AG09319 (cell line): ENCODE measurements at regions not wholly inside any gene's neighbourhood (a gene's known extent, or its start where the extent isn't known, plus 50 kb on each side); places are given as distances from the start of the nearest gene placed in this dataset.
A peak's percentile ranks its signal among the peaks of the same experiment; 100 is the strongest.
"Not testable (repeated sequence)": the region's sequence is repeated elsewhere in the genome, so short reads cannot be mapped to it uniquely, and the experiment has no call there.

ENCODE experiments used
- DNase-seq: peaks from one replicate; pipeline ENCODE4 v3.0.0-alpha.2; 2010; ENCODE audit warnings: low read depth; ENCODE audit errors: extremely low read depth
- CTCF ChIP-seq: IDR thresholded peaks from 2 replicates; pipeline ENCODE4 v1.5.1; 2011; ENCODE audit warnings: low read depth, mild to moderate bottlenecking, inconsistent platforms, low read length, moderate library complexity

- no peak for TF ChIP-seq CTCF
- DNase-seq, result no peak
These were observed 140.3 kb downstream of the TENT5A start for GRCh38 chr6:81612136-81612535.

- DNase-seq, result no peak
These were observed 142.7 kb downstream of the TENT5A start for GRCh38 chr6:81609736-81610135.

DNA sequence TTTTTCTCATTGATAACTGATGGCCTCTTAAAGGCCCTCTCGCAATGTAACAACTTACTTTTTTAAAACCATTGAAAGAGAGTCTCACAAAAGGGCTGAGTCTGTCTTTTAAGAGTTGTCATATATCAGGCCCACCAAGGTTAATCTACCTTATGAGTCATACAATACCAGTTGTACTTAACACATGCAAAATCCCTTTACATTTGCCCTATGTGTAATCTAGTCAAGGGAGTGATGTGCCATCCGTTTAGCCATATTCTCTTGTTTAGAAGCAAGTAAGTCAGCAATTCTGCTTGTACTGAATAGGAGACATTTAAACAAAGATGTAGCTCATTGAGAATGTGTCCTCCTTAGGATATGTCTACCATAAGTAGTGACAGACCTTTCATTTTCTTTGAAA lies 143.7 kb downstream of the TENT5A start:
- no peak for DNase-seq
- no peak for TF ChIP-seq CTCF

More at GRCh38 chr6:81609736-81610135, 142.7 kb downstream of the TENT5A start:
- TF ChIP-seq CTCF, result no peak

- TF ChIP-seq CTCF, result no peak
- peak; percentile 56 for DNase-seq
These were observed 145.5 kb downstream of the TENT5A start for GRCh38 chr6:81606965-81607381.

- DNase-seq, result no peak
- no peak for TF ChIP-seq CTCF
These were observed 147.0 kb downstream of the TENT5A start for GRCh38 chr6:81605526-81605925.

DNA sequence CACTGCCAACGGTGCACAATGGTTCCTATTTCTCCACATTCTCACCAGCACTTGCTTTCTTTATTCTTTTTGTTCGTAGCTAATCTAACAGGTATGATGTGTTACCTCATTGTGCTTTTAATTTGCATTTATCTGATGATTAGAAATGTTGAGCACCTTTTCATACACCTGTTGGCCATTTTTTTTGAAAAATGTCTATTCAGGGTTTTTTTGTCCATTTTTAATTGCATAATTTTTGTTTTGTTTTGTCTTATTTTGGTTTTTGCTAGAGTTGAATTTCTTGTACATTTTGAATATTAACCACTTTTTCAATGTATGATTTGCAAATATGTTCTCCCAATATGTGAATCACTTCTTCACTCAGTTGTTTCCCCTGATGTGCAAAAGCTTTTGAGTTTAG lies 150.6 kb downstream of the TENT5A start:
- no peak for DNase-seq
- no peak for TF ChIP-seq CTCF

DNA sequence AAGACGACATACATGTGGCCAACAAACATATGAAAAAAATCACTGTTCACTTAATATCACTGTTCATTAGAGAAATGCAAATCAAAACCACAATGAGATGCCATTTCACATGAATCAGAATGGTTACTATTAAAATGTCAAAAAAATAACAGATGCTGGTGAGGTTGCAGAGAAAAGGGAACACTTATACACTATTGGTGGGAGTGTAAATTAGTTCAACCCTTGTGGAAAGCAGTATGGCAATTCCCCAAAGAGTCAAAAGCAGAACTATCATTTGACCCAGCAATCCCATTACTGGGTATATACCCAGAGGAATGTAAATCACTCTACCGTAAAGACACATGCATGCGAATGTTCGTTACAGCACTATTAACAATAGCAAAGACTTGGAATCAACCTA lies 152.0 kb downstream of the TENT5A start:
- DNase-seq, result not testable (repeated sequence)

DNA sequence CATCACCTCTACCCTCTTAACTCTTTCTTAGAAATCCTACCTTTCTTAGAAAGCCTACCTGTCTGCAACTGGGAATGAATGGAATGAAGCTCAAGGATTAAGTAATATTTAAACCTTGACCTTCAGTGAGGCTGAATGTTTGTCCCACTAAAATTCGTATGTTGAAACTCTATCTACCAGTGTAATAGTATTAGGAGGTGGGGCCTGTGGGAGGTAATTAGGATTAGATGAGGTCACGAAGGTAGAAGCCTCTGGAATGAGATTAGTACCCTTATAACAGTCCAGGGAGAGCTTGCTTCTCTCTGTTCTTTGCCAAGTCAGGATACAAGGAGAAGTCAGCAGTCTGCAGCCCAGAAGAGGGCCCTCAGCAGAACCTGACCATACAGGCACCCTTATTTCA lies 158.0 kb downstream of the TENT5A start:
- no peak for DNase-seq
- TF ChIP-seq CTCF, result no peak
